ENCODE measurements at regions not wholly inside any gene's neighbourhood (a gene's known extent, or its start where the extent isn't known, plus 50 kb on each side); places are given as distances from the start of the nearest gene placed in this dataset.

DNA sequence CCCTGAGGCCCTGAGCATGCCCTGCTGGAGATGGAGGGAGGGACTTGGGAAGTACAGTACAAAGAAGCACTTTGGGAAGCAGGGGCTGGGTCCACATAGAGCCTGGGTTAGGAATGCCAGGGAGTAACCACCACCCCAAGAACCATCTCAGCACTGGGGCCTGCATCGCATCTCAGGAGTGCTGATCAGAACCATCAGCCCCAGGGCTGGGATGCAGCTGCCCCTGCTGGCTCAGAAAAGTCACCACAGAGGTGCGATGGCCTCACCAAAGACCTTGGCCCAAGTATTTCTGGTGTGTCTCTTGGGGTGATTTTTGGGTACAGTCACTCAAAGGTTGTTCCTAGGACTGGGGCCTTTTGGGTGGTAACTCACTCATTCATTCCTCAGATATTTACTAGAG, 236.8 kb upstream of the MVB12B start:
- H3K36me3 ChIP-seq: no peaks in the 10 kb centered on the region
- DNase-seq: no peak
- no peaks in the 10 kb centered on the region for H3K4me1 ChIP-seq
- H3K27me3 ChIP-seq: 0 out of 2 replicates have a peak, but pooled peaks cover 2% of the 10 kb centered on the region
- H3K9me3 ChIP-seq (replicated peaks): no peaks in the 10 kb centered on the region
- no peak overlapping the region for H3K27ac ChIP-seq
- no peak overlapping the region for H3K4me3 ChIP-seq

GRCh38 chr9:126093771-126094170, 232.9 kb upstream of the MVB12B start:
- Histone ChIP-seq H3K27ac (no peak overlapping the region), H3K9me3 (replicated peaks) (no peaks in the 10 kb centered on the region), H3K4me3 (no peak overlapping the region), H3K36me3 (no peaks in the 10 kb centered on the region), H3K27me3 (0 out of 2 replicates have a peak, but pooled peaks cover 2% of the 10 kb centered on the region), H3K4me1 (no peaks in the 10 kb centered on the region; the same call in 1 of the 2 replicates)
- peak in 1 of 2 experiments; percentile 28 for DNase-seq

- H3K9me3 ChIP-seq (replicated peaks): peaks cover 3% of the 10 kb centered on the region; the same call in 1 of the 2 replicates
- no peak for DNase-seq
- no peaks in the 10 kb centered on the region; the same call in 1 of the 2 replicates for H3K4me1 ChIP-seq
- H3K27me3 ChIP-seq: no peaks in the 10 kb centered on the region
- H3K4me3 ChIP-seq: no peak overlapping the region
- H3K27ac ChIP-seq: no peak overlapping the region
- H3K36me3 ChIP-seq: no peaks in the 10 kb centered on the region
These were observed 231.0 kb upstream of the MVB12B start for GRCh38 chr9:126095546-126096190.

DNA sequence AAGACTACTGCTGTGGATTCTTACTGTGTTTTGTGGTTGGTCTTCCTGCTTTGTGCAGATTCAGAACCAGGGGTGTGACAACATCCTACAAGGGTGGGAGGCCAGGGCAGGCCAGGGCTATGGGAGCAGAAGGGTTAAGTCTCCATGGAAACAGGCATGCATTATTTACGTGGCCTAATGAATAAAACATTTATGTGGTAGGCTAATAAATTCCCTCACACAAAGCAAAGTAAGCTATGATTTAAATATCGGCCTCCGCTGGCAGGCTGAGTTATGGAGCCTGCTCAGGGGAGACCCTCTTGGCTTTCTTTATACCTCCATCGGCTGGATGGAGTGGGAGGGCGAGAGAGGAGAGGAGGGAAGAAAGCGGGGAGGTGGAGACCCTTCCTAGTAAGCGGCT, 230.3 kb upstream of the MVB12B start:
- no peak for DNase-seq
- H3K27me3 ChIP-seq: no peaks in the 10 kb centered on the region

GRCh38 chr9:126097679-126098078, 228.9 kb upstream of the MVB12B start:
- Histone ChIP-seq H3K9me3 (replicated peaks) (peaks cover 5% of the 10 kb centered on the region; the same call in 1 of the 2 replicates), H3K4me1 (no peaks in the 10 kb centered on the region; the same call in 1 of the 2 replicates), H3K36me3 (no peaks in the 10 kb centered on the region), H3K4me3 (no peak overlapping the region), H3K27ac (no peak overlapping the region), H3K27me3 (no peaks in the 10 kb centered on the region)
- peak; percentile 42 to 55 for DNase-seq

More for the DNA sequence above, 230.3 kb upstream of the MVB12B start:
- peaks cover 5% of the 10 kb centered on the region; the same call in 1 of the 2 replicates for H3K9me3 ChIP-seq (replicated peaks)
- no peak overlapping the region for H3K4me3 ChIP-seq
- no peaks in the 10 kb centered on the region for H3K36me3 ChIP-seq
- H3K4me1 ChIP-seq: no peaks in the 10 kb centered on the region; the same call in 1 of the 2 replicates
- H3K27ac ChIP-seq: no peak overlapping the region

DNA sequence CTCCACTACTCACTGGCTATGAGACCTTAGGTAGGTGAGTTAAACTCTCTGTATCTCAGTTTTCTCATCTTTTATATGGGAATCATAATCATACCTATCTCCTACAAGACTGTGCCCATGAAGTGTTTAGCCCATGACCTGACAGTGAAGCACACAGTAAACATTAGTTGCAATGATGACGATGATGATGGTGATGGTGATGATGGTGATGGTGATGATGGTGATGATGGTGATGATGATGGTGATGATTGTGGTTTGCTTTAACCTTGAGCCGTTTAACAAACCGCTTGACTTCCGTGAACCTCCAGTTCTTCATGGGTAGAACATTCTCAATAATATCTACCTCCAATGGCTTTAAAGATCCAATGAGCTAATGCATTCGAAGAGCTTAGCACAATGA, 220.2 kb upstream of the MVB12B start:
- H3K4me3 ChIP-seq: no peak overlapping the region
- no peaks in the 10 kb centered on the region for H3K9me3 ChIP-seq (replicated peaks)
- no peaks in the 10 kb centered on the region for H3K27me3 ChIP-seq
- H3K4me1 ChIP-seq: no peaks in the 10 kb centered on the region
- H3K27ac ChIP-seq: no peak overlapping the region
- no peaks in the 10 kb centered on the region for H3K36me3 ChIP-seq
- DNase-seq: no peak

- Histone ChIP-seq H3K27ac (no peak overlapping the region), H3K27me3 (no peaks in the 10 kb centered on the region), H3K4me1 (no peaks in the 10 kb centered on the region), H3K4me3 (no peak overlapping the region), H3K36me3 (no peaks in the 10 kb centered on the region), H3K9me3 (replicated peaks) (no peaks in the 10 kb centered on the region)
- no peak for DNase-seq
These were observed 218.9 kb upstream of the MVB12B start for GRCh38 chr9:126107693-126108092.

GRCh38 chr9:126108240-126108639, 218.4 kb upstream of the MVB12B start:
- no peaks in the 10 kb centered on the region for H3K9me3 ChIP-seq (replicated peaks)
- no peak overlapping the region for H3K4me3 ChIP-seq
- H3K27ac ChIP-seq: no peak overlapping the region
- no peaks in the 10 kb centered on the region for H3K36me3 ChIP-seq
- H3K27me3 ChIP-seq: no peaks in the 10 kb centered on the region
- peak; percentile 43 to 62 for DNase-seq
- no peaks in the 10 kb centered on the region for H3K4me1 ChIP-seq

DNA sequence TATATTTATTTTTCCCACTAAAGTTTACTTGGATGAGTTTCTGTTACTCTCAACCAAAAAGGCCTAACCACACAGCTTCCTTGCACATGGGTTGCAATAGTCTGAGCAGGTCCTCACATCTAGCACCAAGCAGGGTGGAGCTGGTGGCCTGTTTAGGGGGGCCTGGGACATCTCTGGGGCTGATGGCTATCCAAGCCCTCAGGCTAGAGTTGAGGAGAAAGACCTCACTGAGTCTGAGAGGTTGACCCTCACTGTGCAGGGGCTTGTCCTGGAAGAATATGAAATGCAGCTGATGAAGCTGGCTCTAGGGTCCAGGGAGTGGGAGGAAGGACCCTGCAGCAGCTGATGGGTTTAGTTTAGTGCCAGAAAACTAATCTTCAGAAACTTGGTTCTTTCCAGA, 217.1 kb upstream of the MVB12B start:
- no peaks in the 10 kb centered on the region for H3K4me1 ChIP-seq
- no peaks in the 10 kb centered on the region for H3K36me3 ChIP-seq
- H3K27me3 ChIP-seq: no peaks in the 10 kb centered on the region; the same call in 1 of the 2 replicates
- no peak overlapping the region for H3K27ac ChIP-seq
- H3K4me3 ChIP-seq: no peak overlapping the region
- no peaks in the 10 kb centered on the region for H3K9me3 ChIP-seq (replicated peaks)
- no peak for DNase-seq

DNA sequence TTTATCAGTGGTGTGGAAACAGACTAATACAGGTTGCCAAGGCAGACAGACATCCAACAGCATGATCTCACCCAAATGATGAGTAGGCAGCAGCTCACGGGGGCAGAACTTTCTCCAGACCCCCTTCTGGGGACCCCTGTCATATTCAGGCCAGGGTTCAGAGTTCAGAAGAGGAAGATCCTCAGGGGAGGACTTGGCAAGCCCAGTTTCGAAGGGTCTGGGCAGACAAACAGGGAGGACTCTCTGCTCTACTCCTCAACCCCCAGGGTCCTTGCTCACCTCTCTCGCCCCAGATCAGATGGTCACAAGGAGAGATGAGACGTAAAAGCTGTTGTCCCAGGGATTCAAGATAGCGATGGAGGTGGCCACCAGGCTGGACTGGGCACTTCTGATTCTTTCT, 215.1 kb upstream of the MVB12B start:
- no peak overlapping the region for H3K4me3 ChIP-seq
- no peaks in the 10 kb centered on the region for H3K4me1 ChIP-seq
- no peaks in the 10 kb centered on the region; the same call in 1 of the 2 replicates for H3K27me3 ChIP-seq
- H3K36me3 ChIP-seq: no peaks in the 10 kb centered on the region
- no peak for DNase-seq
- no peaks in the 10 kb centered on the region for H3K9me3 ChIP-seq (replicated peaks)
- no peak overlapping the region for H3K27ac ChIP-seq

GRCh38 chr9:126112135-126112720, 214.4 kb upstream of the MVB12B start:
- DNase-seq: no peak
- Histone ChIP-seq H3K36me3 (no peaks in the 10 kb centered on the region), H3K4me1 (no peaks in the 10 kb centered on the region), H3K27ac (no peak overlapping the region), H3K9me3 (replicated peaks) (no peaks in the 10 kb centered on the region), H3K4me3 (no peak overlapping the region), H3K27me3 (no peaks in the 10 kb centered on the region; the same call in 1 of the 2 replicates)

DNA sequence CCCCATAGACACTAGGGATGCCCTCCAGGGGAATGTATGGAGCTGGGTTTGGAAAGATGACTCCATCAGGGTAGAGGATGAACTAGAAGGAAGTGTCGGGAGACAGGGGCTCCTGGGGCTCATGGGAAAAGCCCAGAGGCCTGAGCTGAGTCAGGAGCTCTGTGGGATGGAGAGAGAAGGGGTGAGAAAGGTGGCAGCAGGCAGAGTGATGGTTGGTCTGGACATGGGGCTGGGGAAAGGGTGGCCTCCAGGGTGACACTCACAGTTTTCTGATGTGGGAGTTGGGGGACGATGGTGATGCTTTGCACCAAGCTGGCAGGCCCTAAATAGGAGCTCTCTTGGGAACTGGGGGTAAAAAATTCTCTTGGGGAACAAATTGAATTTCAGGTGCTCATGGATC, 213.5 kb upstream of the MVB12B start:
- Histone ChIP-seq H3K27me3 (no peaks in the 10 kb centered on the region; the same call in 1 of the 2 replicates), H3K27ac (no peak overlapping the region), H3K4me3 (no peak overlapping the region), H3K4me1 (no peaks in the 10 kb centered on the region), H3K9me3 (replicated peaks) (no peaks in the 10 kb centered on the region), H3K36me3 (no peaks in the 10 kb centered on the region)
- no peak for DNase-seq

DNA sequence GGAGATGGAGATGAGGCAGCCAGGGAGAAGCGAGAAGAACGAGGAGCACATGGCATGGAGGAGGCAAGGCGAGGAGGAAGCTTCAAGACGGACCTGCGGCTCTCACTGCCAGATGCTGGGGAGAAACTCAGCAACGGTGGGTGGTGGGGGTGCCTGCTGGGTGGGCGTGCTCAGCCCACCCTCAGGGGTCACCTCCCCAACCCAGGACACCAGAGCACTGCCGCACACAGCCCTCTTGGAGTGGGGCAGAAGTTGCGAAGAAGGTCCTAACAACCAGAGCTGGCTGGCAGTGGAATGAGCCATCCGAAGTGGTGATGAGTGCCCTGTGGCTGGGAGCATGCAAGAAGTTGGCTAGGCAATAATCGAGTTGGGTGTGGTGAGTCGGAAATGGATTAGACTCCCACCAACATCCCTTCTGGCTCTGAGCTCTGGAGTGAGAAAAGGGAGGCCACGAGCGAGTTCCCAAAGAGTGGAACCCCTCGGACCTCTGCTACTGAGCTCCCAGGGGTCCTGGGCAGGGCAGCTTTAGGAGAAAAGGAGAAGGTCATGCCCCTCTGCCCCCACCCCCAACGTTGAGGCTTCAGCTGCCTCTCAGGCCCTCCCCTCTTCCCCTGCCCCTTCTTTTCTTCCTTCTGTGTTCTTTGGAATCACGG, 212.7 kb upstream of the MVB12B start:
- no peak for DNase-seq
- Histone ChIP-seq H3K36me3 (no peaks in the 10 kb centered on the region), H3K27ac (no peak overlapping the region), H3K4me1 (no peaks in the 10 kb centered on the region), H3K4me3 (no peak overlapping the region), H3K9me3 (replicated peaks) (no peaks in the 10 kb centered on the region), H3K27me3 (no peaks in the 10 kb centered on the region; the same call in 1 of the 2 replicates)

- no peaks in the 10 kb centered on the region for H3K4me1 ChIP-seq
- H3K4me3 ChIP-seq: no peak overlapping the region
- H3K9me3 ChIP-seq (replicated peaks): no peaks in the 10 kb centered on the region
- H3K27me3 ChIP-seq: no peaks in the 10 kb centered on the region; the same call in 1 of the 2 replicates
- H3K36me3 ChIP-seq: no peaks in the 10 kb centered on the region
- DNase-seq: no peak
- H3K27ac ChIP-seq: no peak overlapping the region
These were observed 212.2 kb upstream of the MVB12B start for GRCh38 chr9:126114409-126114760.

- no peaks in the 10 kb centered on the region for H3K9me3 ChIP-seq (replicated peaks)
- H3K27me3 ChIP-seq: no peaks in the 10 kb centered on the region; the same call in 1 of the 2 replicates
- no peak overlapping the region for H3K27ac ChIP-seq
- H3K4me3 ChIP-seq: no peak overlapping the region
- H3K4me1 ChIP-seq: no peaks in the 10 kb centered on the region
- DNase-seq: no peak
- no peaks in the 10 kb centered on the region for H3K36me3 ChIP-seq
These were observed 211.7 kb upstream of the MVB12B start for GRCh38 chr9:126114850-126115460.

Measured in SJCRH30 (cell line).